SK-N-SH (cell line): ENCODE measurements at regions not wholly inside any gene's neighbourhood (a gene's known extent, or its start where the extent isn't known, plus 50 kb on each side); places are given as distances from the start of the nearest gene placed in this dataset.

Experiments
- CTCF ChIA-PET: fragments of 300-600, 350-600 bp; formaldehyde crosslinking; extraction: SDS; loops from one replicate; lab custom pipeline; 2021; lab: Yijun Ruan, JAX
- POLR2A ChIA-PET: fragments of 350-600 bp; sonication (Branson Sonifier 250); formaldehyde crosslinking; extraction: SDS; loops from one replicate; lab custom pipeline; 2020; ENCODE audit warnings: antibody characterized with exemption, inconsistent platforms; lab: Yijun Ruan, JAX
- DNase-seq: peaks from one replicate; pipeline ENCODE4 v3.0.0; 2012
- H2AFZ ChIP-seq: fragments of 200-600 bp; sonication (generic); 2 replicates; pipeline ENCODE4 v1.8.1; 2016; ENCODE audit warnings: antibody characterized with exemption, mild to moderate bottlenecking, low read depth
- H3F3A ChIP-seq: fragments of 200-600 bp; sonication (generic); replicated peaks from 2 replicates; pipeline ENCODE3; 2016; ENCODE audit warnings: antibody characterized with exemption, mild to moderate bottlenecking; ENCODE audit not compliant: insufficient read depth
- H3K27ac ChIP-seq, 2 experiments: fragments of 200-500 bp in 1 of 2; fragments of 200-600 bp in 1 of 2; sonication (Bioruptor generic) in 1 of 2; sonication (generic), shearing (Covaris generic) in 1 of 2; 2 replicates each; pipeline versions ENCODE4 v1.5.1 to v1.6.1; 2014 to 2016; ENCODE audit warnings: low read depth in 2 of 2, inconsistent platforms in 1 of 2, low read length in 1 of 2, mild to moderate bottlenecking in 1 of 2, mixed read lengths in 1 of 2
- H3K27me3 ChIP-seq: fragments of 200-600 bp; sonication (generic), shearing (Covaris generic); 2 replicates; pipeline ENCODE4 v1.6.1; 2016; ENCODE audit warnings: mixed run types; ENCODE audit not compliant: insufficient read depth
- H3K36me3 ChIP-seq, 2 experiments: fragments of 200-500 bp in 1 of 2; fragments of 200-600 bp in 1 of 2; sonication (Bioruptor generic) in 1 of 2; sonication (generic) in 1 of 2; replicated peaks in 1 of 2; 2 replicates each; pipeline versions ENCODE3 to v1.5.1; 2014 to 2016; ENCODE audit warnings: low read length in 1 of 2, mild to moderate bottlenecking in 1 of 2; ENCODE audit not compliant: insufficient read depth in 2 of 2, control insufficient read depth in 1 of 2
- H3K4me1 ChIP-seq, 2 experiments: fragments of 200-500 bp in 1 of 2; fragments of 200-600 bp in 1 of 2; sonication (Bioruptor generic) in 1 of 2; sonication (generic), shearing (Covaris generic) in 1 of 2; 2 replicates each; pipeline versions ENCODE4 v1.5.1 to v1.6.1; 2014 to 2016; ENCODE audit warnings: low read depth in 1 of 2, low read length in 1 of 2, mixed run types in 1 of 2; ENCODE audit not compliant: insufficient read depth in 2 of 2, control insufficient read depth in 1 of 2
- H3K4me2 ChIP-seq: fragments of 200-600 bp; sonication (generic), shearing (Covaris generic); 2 replicates; pipeline ENCODE4 v1.6.1; 2017; ENCODE audit warnings: mixed run types
- H3K4me3 ChIP-seq, 2 experiments: fragments of 200-500 bp in 1 of 2; fragments of 200-600 bp in 1 of 2; sonication (Bioruptor generic) in 1 of 2; sonication (generic), shearing (Covaris generic) in 1 of 2; 2 replicates each; pipeline versions ENCODE4 v1.5.1 to v1.8.1; 2014 to 2016; ENCODE audit warnings: low read depth in 2 of 2, inconsistent platforms in 1 of 2, low read length in 1 of 2, mild to moderate bottlenecking in 1 of 2, mixed read lengths in 1 of 2, moderate library complexity in 1 of 2
- H3K79me2 ChIP-seq: fragments of 200-600 bp; sonication (generic); 2 replicates; pipeline ENCODE4 v1.8.1; 2017; ENCODE audit warnings: mild to moderate bottlenecking; ENCODE audit not compliant: insufficient read depth
- H3K9ac ChIP-seq: fragments of 200-600 bp; sonication (generic); 2 replicates; pipeline ENCODE4 v1.6.1; 2017; ENCODE audit warnings: mixed run types
- H3K9me2 ChIP-seq: fragments of 200-600 bp; sonication (generic); 2 replicates; pipeline ENCODE4 v1.6.1; 2017; ENCODE audit warnings: mixed run types
- H3K9me3 ChIP-seq: fragments of 200-600 bp; sonication (generic); 2 replicates; pipeline ENCODE4 v1.6.1; 2017; ENCODE audit warnings: mixed run types, mild to moderate bottlenecking, moderate library complexity
- H4K20me1 ChIP-seq: fragments of 200-600 bp; sonication (generic); 2 replicates; pipeline ENCODE4 v1.6.1; 2017; ENCODE audit warnings: mild to moderate bottlenecking, mixed run types; ENCODE audit not compliant: insufficient read depth
- RAD21 ChIP-seq: IDR thresholded peaks from 2 replicates; pipeline ENCODE4 v1.6.1; 2012; ENCODE audit warnings: mild to moderate bottlenecking, low read length
- SMC3 ChIP-seq: IDR thresholded peaks from 2 replicates; pipeline ENCODE4 v1.6.1; 2012; ENCODE audit warnings: low read depth, low read length, improper control_type of control experiment
- WGBS: methylation state at CpG from one replicate; pipeline ENCODE4 v1.1.6; 2017; ENCODE audit warnings: low lambda C conversion rate; 5-methylcytosine and 5-hydroxymethylcytosine counted together
- TF ChIP-seq, protein P1 (sequence below): IDR thresholded peaks from 2 replicates; pipeline ENCODE4; 2012
- TF ChIP-seq, protein P2 (sequence below): fragments of 200-600 bp; sonication (generic); IDR thresholded peaks from 2 replicates; pipeline ENCODE4 v1.6.1; 2017; ENCODE audit warnings: antibody characterized with exemption, mild to moderate bottlenecking, moderate library complexity
- TF ChIP-seq, protein P3 (sequence below): IDR thresholded peaks from 2 replicates; pipeline ENCODE4 v1.4.0; 2012; ENCODE audit warnings: low read depth, borderline replicate concordance

DNA sequence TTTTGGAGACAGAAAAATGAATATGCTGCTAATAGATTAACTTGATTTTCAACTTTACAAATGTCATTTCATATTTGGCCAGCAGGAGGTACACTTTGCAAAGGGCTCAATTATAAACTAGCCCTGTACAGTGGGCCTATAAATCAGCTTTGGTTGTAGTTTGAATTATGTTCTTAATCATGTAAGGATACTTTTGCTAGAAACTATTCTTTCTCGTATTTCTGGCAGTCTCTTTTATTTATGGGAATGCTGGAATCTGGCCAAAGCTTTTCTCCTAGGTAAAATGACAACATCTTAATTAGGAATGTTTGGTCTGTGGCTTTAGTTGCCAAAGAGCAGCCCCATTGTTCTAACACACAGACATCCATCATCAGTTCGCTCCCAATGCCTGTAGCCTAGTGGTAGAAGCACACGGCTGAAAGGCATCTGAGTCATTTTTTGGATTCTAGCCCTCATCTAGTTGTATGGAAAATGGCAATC is 1322.3 kb upstream of the SEL1L start (continued):
- TF ChIP-seq, protein P1, sequence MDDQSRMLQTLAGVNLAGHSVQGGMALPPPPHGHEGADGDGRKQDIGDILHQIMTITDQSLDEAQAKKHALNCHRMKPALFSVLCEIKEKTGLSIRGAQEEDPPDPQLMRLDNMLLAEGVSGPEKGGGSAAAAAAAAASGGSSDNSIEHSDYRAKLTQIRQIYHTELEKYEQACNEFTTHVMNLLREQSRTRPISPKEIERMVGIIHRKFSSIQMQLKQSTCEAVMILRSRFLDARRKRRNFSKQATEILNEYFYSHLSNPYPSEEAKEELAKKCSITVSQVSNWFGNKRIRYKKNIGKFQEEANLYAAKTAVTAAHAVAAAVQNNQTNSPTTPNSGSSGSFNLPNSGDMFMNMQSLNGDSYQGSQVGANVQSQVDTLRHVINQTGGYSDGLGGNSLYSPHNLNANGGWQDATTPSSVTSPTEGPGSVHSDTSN = peak; percentile 34; the same call in 1 of the 2 replicates

DNA sequence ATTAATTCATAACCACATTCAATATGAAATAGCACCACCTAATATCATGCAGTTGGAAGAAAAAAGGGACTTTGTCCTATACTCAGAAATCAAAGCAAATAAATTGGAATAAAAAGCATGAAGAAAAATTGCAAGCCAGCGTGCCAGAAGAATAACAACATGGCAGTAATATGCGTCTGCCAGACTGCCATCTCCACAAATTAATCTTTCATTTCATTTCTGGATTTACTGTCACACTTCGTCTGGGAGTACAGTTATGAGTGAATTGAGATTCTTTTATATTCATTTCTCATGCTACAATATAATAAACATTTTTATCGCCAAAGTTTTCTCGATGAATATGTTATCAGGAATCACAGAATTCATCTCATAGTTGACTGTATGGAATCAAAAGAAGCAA is 1327.7 kb upstream of the SEL1L start:
- ChIA-PET CTCF (interaction anchor here (1.3 kb wide), 1 partner anchor 11 kb away, joined by 5 read pairs; no protein-coding TSS in a partner anchor), POLR2A (no interaction called here)
- TF ChIP-seq RAD21 = no peak
- Histone ChIP-seq H3K27ac (no peak overlapping the region), H3K79me2 (no peaks in the 10 kb centered on the region), H2AFZ (no peak overlapping the region), H4K20me1 (no peaks in the 10 kb centered on the region), H3K27me3 (no peaks in the 10 kb centered on the region), H3K4me3 (no peak overlapping the region), H3K4me2 (no peak overlapping the region), H3K4me1 (no peaks in the 10 kb centered on the region), H3F3A (no peaks in the 10 kb centered on the region), H3K36me3 (no peaks in the 10 kb centered on the region), H3K9me3 (no peaks in the 10 kb centered on the region), H3K9me2 (no peaks in the 10 kb centered on the region), H3K9ac (no peak overlapping the region)
- no peak for DNase-seq
- 27% methylated on average over 5 of the region's 5 CpGs for WGBS

DNA sequence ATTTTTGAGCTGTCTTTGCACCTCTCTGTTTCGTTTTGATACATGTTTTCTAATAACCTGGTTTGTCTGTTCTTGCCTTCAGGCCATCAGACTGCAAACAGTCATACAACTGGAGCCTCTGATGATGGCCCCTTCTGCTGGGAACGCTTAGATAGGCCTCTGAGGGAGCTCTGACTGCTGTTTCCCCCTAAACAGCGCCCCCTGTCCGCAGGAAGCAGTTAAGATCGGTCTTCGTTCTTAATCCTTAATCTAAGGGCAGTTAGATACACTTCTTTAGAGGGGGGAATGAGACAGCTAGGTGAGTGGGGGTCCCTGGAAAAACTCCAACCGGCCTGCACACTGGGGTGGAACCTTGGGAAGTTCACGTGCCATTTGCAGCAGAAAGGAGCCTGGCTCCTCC is 1338.8 kb upstream of the SEL1L start:
- H3K79me2 ChIP-seq = no peaks in the 10 kb centered on the region
- no peak overlapping the region for H2AFZ ChIP-seq
- H3K9me2 ChIP-seq = no peaks in the 10 kb centered on the region
- H4K20me1 ChIP-seq = no peaks in the 10 kb centered on the region
- no peak overlapping the region for H3K4me2 ChIP-seq
- no peak overlapping the region for H3K27ac ChIP-seq
- H3F3A ChIP-seq = no peaks in the 10 kb centered on the region
- H3K27me3 ChIP-seq = no peaks in the 10 kb centered on the region
- H3K4me1 ChIP-seq = no peaks in the 10 kb centered on the region
- DNase-seq = peak; percentile 6
- no peaks in the 10 kb centered on the region for H3K9me3 ChIP-seq
- 11% methylated on average over 7 of the region's 8 CpGs for WGBS
- ChIA-PET CTCF (interaction anchor here (0.7 to 2.1 kb wide), 12 partner anchors 9 to 1247 kb away, joined by 3 to 11 read pairs (median 4); no protein-coding TSS in a partner anchor), POLR2A (no interaction called here)
- no peak overlapping the region for H3K9ac ChIP-seq
- H3K36me3 ChIP-seq = no peaks in the 10 kb centered on the region
- H3K4me3 ChIP-seq = no peak overlapping the region
- TF ChIP-seq RAD21 (peak; percentile 36), SMC3 (peak; percentile 23; the same call in 1 of the 2 replicates)
- TF ChIP-seq, protein P2, sequence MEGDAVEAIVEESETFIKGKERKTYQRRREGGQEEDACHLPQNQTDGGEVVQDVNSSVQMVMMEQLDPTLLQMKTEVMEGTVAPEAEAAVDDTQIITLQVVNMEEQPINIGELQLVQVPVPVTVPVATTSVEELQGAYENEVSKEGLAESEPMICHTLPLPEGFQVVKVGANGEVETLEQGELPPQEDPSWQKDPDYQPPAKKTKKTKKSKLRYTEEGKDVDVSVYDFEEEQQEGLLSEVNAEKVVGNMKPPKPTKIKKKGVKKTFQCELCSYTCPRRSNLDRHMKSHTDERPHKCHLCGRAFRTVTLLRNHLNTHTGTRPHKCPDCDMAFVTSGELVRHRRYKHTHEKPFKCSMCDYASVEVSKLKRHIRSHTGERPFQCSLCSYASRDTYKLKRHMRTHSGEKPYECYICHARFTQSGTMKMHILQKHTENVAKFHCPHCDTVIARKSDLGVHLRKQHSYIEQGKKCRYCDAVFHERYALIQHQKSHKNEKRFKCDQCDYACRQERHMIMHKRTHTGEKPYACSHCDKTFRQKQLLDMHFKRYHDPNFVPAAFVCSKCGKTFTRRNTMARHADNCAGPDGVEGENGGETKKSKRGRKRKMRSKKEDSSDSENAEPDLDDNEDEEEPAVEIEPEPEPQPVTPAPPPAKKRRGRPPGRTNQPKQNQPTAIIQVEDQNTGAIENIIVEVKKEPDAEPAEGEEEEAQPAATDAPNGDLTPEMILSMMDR = peak; percentile 57
- TF ChIP-seq, protein P3, sequence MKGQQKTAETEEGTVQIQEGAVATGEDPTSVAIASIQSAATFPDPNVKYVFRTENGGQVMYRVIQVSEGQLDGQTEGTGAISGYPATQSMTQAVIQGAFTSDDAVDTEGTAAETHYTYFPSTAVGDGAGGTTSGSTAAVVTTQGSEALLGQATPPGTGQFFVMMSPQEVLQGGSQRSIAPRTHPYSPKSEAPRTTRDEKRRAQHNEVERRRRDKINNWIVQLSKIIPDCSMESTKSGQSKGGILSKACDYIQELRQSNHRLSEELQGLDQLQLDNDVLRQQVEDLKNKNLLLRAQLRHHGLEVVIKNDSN = no peak
